ENCODE measurements at regions not wholly inside any gene's neighbourhood (a gene's known extent, or its start where the extent isn't known, plus 50 kb on each side); places are given as distances from the start of the nearest gene placed in this dataset.

DNA sequence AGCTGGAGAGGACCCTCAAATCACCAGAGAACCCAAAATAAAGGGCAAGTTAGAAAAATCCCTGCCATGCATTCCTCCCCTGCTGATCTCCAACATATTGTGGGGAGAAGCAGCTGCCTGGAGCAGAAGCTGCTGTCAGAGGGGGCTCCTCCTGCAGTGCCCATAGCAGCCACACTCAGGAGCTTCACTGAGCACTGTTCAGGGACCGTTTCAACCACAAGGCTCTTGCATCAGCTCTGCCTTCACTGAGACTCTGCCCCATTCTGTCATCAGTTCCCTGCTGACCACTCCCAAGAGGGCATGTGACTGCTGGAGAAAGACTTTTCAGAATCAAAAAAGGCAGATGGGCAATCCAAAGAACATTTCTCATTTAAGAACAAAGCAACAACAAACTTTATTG lies 392.7 kb downstream of the GALC start:
- no peaks in the 10 kb centered on the region for H3F3A ChIP-seq (ENCODE audit: insufficient read depth, low read length, poor library complexity, severe bottlenecking)
- H3K9ac ChIP-seq (ENCODE audit: low read length): no peak overlapping the region
- H4K20me1 ChIP-seq (ENCODE audit: insufficient read depth): no peaks in the 10 kb centered on the region
- TF ChIP-seq EZH2 (IDR thresholded peaks at IDR 0.05; ENCODE audit: borderline replicate concordance, insufficient read depth, low read length, poor library complexity, severe bottlenecking) (no peak), EP300 (conservative IDR thresholded peaks at IDR 0.05; ENCODE audit: poor library complexity, severe bottlenecking) (no peak), RAD21 (conservative IDR thresholded peaks at IDR 0.05) (no peak), POLR2AphosphoS5 (IDR thresholded peaks at IDR 0.05) (no peak), SMC3 (conservative IDR thresholded peaks at IDR 0.05; ENCODE audit: poor library complexity) (no peak)
- TF ChIP-seq, protein P1, sequence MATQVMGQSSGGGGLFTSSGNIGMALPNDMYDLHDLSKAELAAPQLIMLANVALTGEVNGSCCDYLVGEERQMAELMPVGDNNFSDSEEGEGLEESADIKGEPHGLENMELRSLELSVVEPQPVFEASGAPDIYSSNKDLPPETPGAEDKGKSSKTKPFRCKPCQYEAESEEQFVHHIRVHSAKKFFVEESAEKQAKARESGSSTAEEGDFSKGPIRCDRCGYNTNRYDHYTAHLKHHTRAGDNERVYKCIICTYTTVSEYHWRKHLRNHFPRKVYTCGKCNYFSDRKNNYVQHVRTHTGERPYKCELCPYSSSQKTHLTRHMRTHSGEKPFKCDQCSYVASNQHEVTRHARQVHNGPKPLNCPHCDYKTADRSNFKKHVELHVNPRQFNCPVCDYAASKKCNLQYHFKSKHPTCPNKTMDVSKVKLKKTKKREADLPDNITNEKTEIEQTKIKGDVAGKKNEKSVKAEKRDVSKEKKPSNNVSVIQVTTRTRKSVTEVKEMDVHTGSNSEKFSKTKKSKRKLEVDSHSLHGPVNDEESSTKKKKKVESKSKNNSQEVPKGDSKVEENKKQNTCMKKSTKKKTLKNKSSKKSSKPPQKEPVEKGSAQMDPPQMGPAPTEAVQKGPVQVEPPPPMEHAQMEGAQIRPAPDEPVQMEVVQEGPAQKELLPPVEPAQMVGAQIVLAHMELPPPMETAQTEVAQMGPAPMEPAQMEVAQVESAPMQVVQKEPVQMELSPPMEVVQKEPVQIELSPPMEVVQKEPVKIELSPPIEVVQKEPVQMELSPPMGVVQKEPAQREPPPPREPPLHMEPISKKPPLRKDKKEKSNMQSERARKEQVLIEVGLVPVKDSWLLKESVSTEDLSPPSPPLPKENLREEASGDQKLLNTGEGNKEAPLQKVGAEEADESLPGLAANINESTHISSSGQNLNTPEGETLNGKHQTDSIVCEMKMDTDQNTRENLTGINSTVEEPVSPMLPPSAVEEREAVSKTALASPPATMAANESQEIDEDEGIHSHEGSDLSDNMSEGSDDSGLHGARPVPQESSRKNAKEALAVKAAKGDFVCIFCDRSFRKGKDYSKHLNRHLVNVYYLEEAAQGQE (IDR thresholded peaks at IDR 0.05; ENCODE audit: borderline replicate concordance): no peak
- TF ChIP-seq, protein P2, sequence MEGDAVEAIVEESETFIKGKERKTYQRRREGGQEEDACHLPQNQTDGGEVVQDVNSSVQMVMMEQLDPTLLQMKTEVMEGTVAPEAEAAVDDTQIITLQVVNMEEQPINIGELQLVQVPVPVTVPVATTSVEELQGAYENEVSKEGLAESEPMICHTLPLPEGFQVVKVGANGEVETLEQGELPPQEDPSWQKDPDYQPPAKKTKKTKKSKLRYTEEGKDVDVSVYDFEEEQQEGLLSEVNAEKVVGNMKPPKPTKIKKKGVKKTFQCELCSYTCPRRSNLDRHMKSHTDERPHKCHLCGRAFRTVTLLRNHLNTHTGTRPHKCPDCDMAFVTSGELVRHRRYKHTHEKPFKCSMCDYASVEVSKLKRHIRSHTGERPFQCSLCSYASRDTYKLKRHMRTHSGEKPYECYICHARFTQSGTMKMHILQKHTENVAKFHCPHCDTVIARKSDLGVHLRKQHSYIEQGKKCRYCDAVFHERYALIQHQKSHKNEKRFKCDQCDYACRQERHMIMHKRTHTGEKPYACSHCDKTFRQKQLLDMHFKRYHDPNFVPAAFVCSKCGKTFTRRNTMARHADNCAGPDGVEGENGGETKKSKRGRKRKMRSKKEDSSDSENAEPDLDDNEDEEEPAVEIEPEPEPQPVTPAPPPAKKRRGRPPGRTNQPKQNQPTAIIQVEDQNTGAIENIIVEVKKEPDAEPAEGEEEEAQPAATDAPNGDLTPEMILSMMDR (IDR thresholded peaks at IDR 0.05; ENCODE audit: poor library complexity, severe bottlenecking): no peak
- H3K27ac ChIP-seq (ENCODE audit: low read length): no peak overlapping the region
- H3K4me2 ChIP-seq (ENCODE audit: low read length): no peak overlapping the region
- H3K79me2 ChIP-seq (replicated peaks; ENCODE audit: insufficient read depth, low read length): no peaks in the 10 kb centered on the region
- no peaks in the 10 kb centered on the region for H3K9me3 ChIP-seq (ENCODE audit: low read length)
- no peak overlapping the region for H2AFZ ChIP-seq (ENCODE audit: low read depth, low read length)
- no peaks in the 10 kb centered on the region for H3K36me3 ChIP-seq (ENCODE audit: insufficient read depth, low read length)
- H3K27me3 ChIP-seq (ENCODE audit: insufficient read depth, low read depth, low read length): no peaks in the 10 kb centered on the region
- no peaks in the 10 kb centered on the region for H3K9me2 ChIP-seq (ENCODE audit: insufficient read depth, low read length)
- H3K4me3 ChIP-seq (ENCODE audit: low read length): no peak overlapping the region

DNA sequence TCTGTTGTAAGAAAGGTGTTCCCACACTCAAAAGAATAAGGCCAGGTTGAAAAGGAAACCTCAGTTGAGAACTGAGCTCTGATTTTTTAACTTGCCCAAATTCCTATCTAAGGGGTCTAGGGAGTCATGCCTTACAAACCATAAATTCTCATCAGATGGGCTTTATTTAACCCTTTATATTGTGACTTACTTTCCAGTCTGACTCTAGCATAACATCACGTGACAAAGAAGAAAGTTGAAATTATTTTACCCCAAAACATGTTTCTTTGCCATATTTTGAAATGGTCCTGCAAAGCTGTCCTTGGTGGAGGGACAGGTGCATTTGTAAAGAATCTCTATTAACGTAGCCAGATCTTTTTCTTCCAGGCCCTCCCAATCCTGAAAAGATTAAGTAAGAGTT lies 411.7 kb downstream of the GALC start:
- no peak overlapping the region for H3K27ac ChIP-seq (ENCODE audit: low read length)
- no peak overlapping the region for H3K4me3 ChIP-seq (ENCODE audit: low read length)
- H3K9me3 ChIP-seq (ENCODE audit: low read length): no peaks in the 10 kb centered on the region
- no peak overlapping the region for H3K4me2 ChIP-seq (ENCODE audit: low read length)
- no peaks in the 10 kb centered on the region for H3K27me3 ChIP-seq (ENCODE audit: insufficient read depth, low read depth, low read length)
- H3K36me3 ChIP-seq (ENCODE audit: insufficient read depth, low read length): no peaks in the 10 kb centered on the region
- no peaks in the 10 kb centered on the region for H4K20me1 ChIP-seq (ENCODE audit: insufficient read depth)
- TF ChIP-seq, protein P1 (IDR thresholded peaks at IDR 0.05; ENCODE audit: borderline replicate concordance): no peak
- TF ChIP-seq EZH2 (IDR thresholded peaks at IDR 0.05; ENCODE audit: borderline replicate concordance, insufficient read depth, low read length, poor library complexity, severe bottlenecking) (no peak), EP300 (conservative IDR thresholded peaks at IDR 0.05; ENCODE audit: poor library complexity, severe bottlenecking) (no peak), POLR2AphosphoS5 (IDR thresholded peaks at IDR 0.05) (no peak), SMC3 (conservative IDR thresholded peaks at IDR 0.05; ENCODE audit: poor library complexity) (no peak), TAF1 (IDR thresholded peaks at IDR 0.05; ENCODE audit: low read depth) (no peak), MXI1 (conservative IDR thresholded peaks at IDR 0.05; ENCODE audit: poor library complexity, severe bottlenecking) (no peak), RAD21 (conservative IDR thresholded peaks at IDR 0.05) (no peak)
- TF ChIP-seq, protein P2 (IDR thresholded peaks at IDR 0.05; ENCODE audit: poor library complexity, severe bottlenecking): no peak
- no peak overlapping the region for H2AFZ ChIP-seq (ENCODE audit: low read depth, low read length)
- no peaks in the 10 kb centered on the region for H3F3A ChIP-seq (ENCODE audit: insufficient read depth, low read length, poor library complexity, severe bottlenecking)
- no peak overlapping the region for H3K9ac ChIP-seq (ENCODE audit: low read length)
- no peaks in the 10 kb centered on the region for H3K79me2 ChIP-seq (replicated peaks; ENCODE audit: insufficient read depth, low read length)
- H3K9me2 ChIP-seq (ENCODE audit: insufficient read depth, low read length): no peaks in the 10 kb centered on the region
